Stimulated activated naive CD8-positive, alpha-beta T cell treated with anti-CD3 and anti-CD28 coated beads, Interleukin-15, amount 100 ng/mL, for 72 hours (primary cell): ENCODE measurements at regions not wholly inside any gene's neighbourhood (a gene's known extent, or its start where the extent isn't known, plus 50 kb on each side); places are given as distances from the start of the nearest gene placed in this dataset.

ENCODE experiments used
- ATAC-seq: fragments of 150-1000 bp; cut with Tn5 transposase; 2 replicates; pipeline ENCODE4 v1.10.0; 2021; ENCODE audit warnings: mild to moderate bottlenecking, moderate library complexity
- DNase-seq, 2 donors: peaks; one replicate each; pipeline ENCODE4 v3.0.0; 2021 to 2022
- H3K27ac Mint-ChIP-seq, 2 donors: one replicate each; pipeline ENCODE4 v1.8.0; 2022; ENCODE audit warnings: mild to moderate bottlenecking in 2 of 2, mixed read lengths in 2 of 2, moderate library complexity in 2 of 2
- H3K27me3 Mint-ChIP-seq: one replicate; pipeline ENCODE4 v1.8.0; 2022; ENCODE audit warnings: mixed read lengths
- H3K4me1 Mint-ChIP-seq: one replicate; pipeline ENCODE4 v1.8.0; 2022; ENCODE audit warnings: mild to moderate bottlenecking, mixed read lengths
- H3K4me3 Mint-ChIP-seq, 2 donors: one replicate each; pipeline ENCODE4 v1.8.0; 2022; ENCODE audit warnings: mild to moderate bottlenecking in 2 of 2, mixed read lengths in 2 of 2, moderate library complexity in 1 of 2
- H3K9me3 Mint-ChIP-seq, 2 donors: one replicate each; pipeline ENCODE4 v1.8.0; 2022; ENCODE audit warnings: mixed read lengths in 2 of 2

- H3K4me1 Mint-ChIP-seq, result peaks cover 3% of the 10 kb centered on the region
- H3K9me3 Mint-ChIP-seq, result peaks cover 0 to 8% of the 10 kb centered on the region in 2 donors
- no peak overlapping the region for H3K27ac Mint-ChIP-seq
- no peaks in the 10 kb centered on the region for H3K27me3 Mint-ChIP-seq
- DNase-seq, result no peak
- ATAC-seq, result no peak
- no peak overlapping the region for H3K4me3 Mint-ChIP-seq
Measured at GRCh38 chr2:12183032-12183645, 436.7 kb downstream of the LPIN1 start.

- Mint-ChIP-seq H3K4me3 (peak overlapping the region in 1 of 2 donors; percentile 31), H3K4me1 (peaks cover 14% of the 10 kb centered on the region), H3K9me3 (peaks cover 6 to 28% of the 10 kb centered on the region in 2 donors), H3K27me3 (no peaks in the 10 kb centered on the region), H3K27ac (peak overlapping the region in 1 of 2 donors; percentile 57)
- DNase-seq (no peak), ATAC-seq (no peak)
Measured at GRCh38 chr2:12192762-12193161, 446.3 kb downstream of the LPIN1 start.

GRCh38 chr2:12194968-12195367, 448.5 kb downstream of the LPIN1 start:
- Mint-ChIP-seq H3K4me3 (no peak overlapping the region), H3K27ac (no peak overlapping the region), H3K4me1 (peaks cover 14% of the 10 kb centered on the region), H3K27me3 (no peaks in the 10 kb centered on the region), H3K9me3 (peaks cover 12 to 32% of the 10 kb centered on the region in 2 donors)
- ATAC-seq (no peak), DNase-seq (no peak)

GRCh38 chr2:12196495-12196894, 450.1 kb downstream of the LPIN1 start:
- H3K4me3 Mint-ChIP-seq, result no peak overlapping the region
- peaks cover 12 to 32% of the 10 kb centered on the region in 2 donors for H3K9me3 Mint-ChIP-seq
- peaks cover 14% of the 10 kb centered on the region for H3K4me1 Mint-ChIP-seq
- ATAC-seq (peak; percentile 72), DNase-seq (no peak)
- no peak overlapping the region for H3K27ac Mint-ChIP-seq
- H3K27me3 Mint-ChIP-seq, result no peaks in the 10 kb centered on the region

- no peak overlapping the region for H3K27ac Mint-ChIP-seq
- H3K27me3 Mint-ChIP-seq, result no peaks in the 10 kb centered on the region
- no peak for DNase-seq
Measured at GRCh38 chr2:12197133-12197532, 450.7 kb downstream of the LPIN1 start.

GRCh38 chr2:12199491-12200211, 453.2 kb downstream of the LPIN1 start:
- DNase-seq, result no peak
- no peaks in the 10 kb centered on the region for H3K27me3 Mint-ChIP-seq
- H3K27ac Mint-ChIP-seq, result no peak overlapping the region
- ATAC-seq, result no peak
- H3K4me1 Mint-ChIP-seq, result no peaks in the 10 kb centered on the region
- no peak overlapping the region for H3K4me3 Mint-ChIP-seq
- H3K9me3 Mint-ChIP-seq, result peaks cover 7 to 31% of the 10 kb centered on the region in 2 donors

More at GRCh38 chr2:12197133-12197532, 450.7 kb downstream of the LPIN1 start:
- Mint-ChIP-seq H3K4me3 (no peak overlapping the region), H3K4me1 (peaks cover 14% of the 10 kb centered on the region), H3K9me3 (peaks cover 12 to 32% of the 10 kb centered on the region in 2 donors)
- ATAC-seq, result peak; percentile 70

GRCh38 chr2:12201369-12201768, 454.9 kb downstream of the LPIN1 start:
- Mint-ChIP-seq H3K4me1 (no peaks in the 10 kb centered on the region), H3K27ac (no peak overlapping the region), H3K4me3 (no peak overlapping the region), H3K27me3 (no peaks in the 10 kb centered on the region), H3K9me3 (peaks cover 9 to 37% of the 10 kb centered on the region in 2 donors)
- ATAC-seq (no peak), DNase-seq (no peak)

- no peak for DNase-seq
- Mint-ChIP-seq H3K4me1 (no peaks in the 10 kb centered on the region), H3K27me3 (no peaks in the 10 kb centered on the region), H3K9me3 (peaks cover 11 to 29% of the 10 kb centered on the region in 2 donors), H3K4me3 (no peak overlapping the region), H3K27ac (no peak overlapping the region)
- no peak for ATAC-seq
Measured at GRCh38 chr2:12202313-12203075, 456.1 kb downstream of the LPIN1 start.

GRCh38 chr2:12203528-12203927, 457.1 kb downstream of the LPIN1 start:
- ATAC-seq (no peak), DNase-seq (no peak)
- peaks cover 4 to 19% of the 10 kb centered on the region in 2 donors for H3K9me3 Mint-ChIP-seq
- H3K4me1 Mint-ChIP-seq, result no peaks in the 10 kb centered on the region
- no peak overlapping the region for H3K4me3 Mint-ChIP-seq
- H3K27ac Mint-ChIP-seq, result no peak overlapping the region
- no peaks in the 10 kb centered on the region for H3K27me3 Mint-ChIP-seq

- H3K27ac Mint-ChIP-seq, result no peak overlapping the region
- H3K4me3 Mint-ChIP-seq, result no peak overlapping the region
- H3K9me3 Mint-ChIP-seq, result peaks cover 4 to 19% of the 10 kb centered on the region in 2 donors
- no peaks in the 10 kb centered on the region for H3K27me3 Mint-ChIP-seq
- ATAC-seq (no peak), DNase-seq (no peak)
- H3K4me1 Mint-ChIP-seq, result no peaks in the 10 kb centered on the region
Measured at GRCh38 chr2:12205086-12205485, 458.7 kb downstream of the LPIN1 start.

GRCh38 chr2:12207491-12207890, 461.1 kb downstream of the LPIN1 start:
- H3K27me3 Mint-ChIP-seq, result no peaks in the 10 kb centered on the region
- no peak overlapping the region for H3K4me3 Mint-ChIP-seq
- no peak for DNase-seq
- peaks cover 4 to 19% of the 10 kb centered on the region in 2 donors for H3K9me3 Mint-ChIP-seq
- no peak overlapping the region for H3K27ac Mint-ChIP-seq
- ATAC-seq, result no peak
- H3K4me1 Mint-ChIP-seq, result no peaks in the 10 kb centered on the region

GRCh38 chr2:12210016-12210933, 463.8 kb downstream of the LPIN1 start:
- H3K4me3 Mint-ChIP-seq, result no peak overlapping the region
- H3K9me3 Mint-ChIP-seq, result peaks cover 0 to 4% of the 10 kb centered on the region in 2 donors
- no peak overlapping the region for H3K27ac Mint-ChIP-seq
- DNase-seq (no peak), ATAC-seq (no peak)
- no peaks in the 10 kb centered on the region for H3K27me3 Mint-ChIP-seq
- peaks cover 8% of the 10 kb centered on the region for H3K4me1 Mint-ChIP-seq

GRCh38 chr2:12211326-12212175, 465.1 kb downstream of the LPIN1 start:
- ATAC-seq (no peak), DNase-seq (no peak)
- H3K27ac Mint-ChIP-seq, result no peak overlapping the region
- H3K4me3 Mint-ChIP-seq, result no peak overlapping the region
- peaks cover 0 to under 1% of the 10 kb centered on the region in 2 donors for H3K9me3 Mint-ChIP-seq
- no peaks in the 10 kb centered on the region for H3K27me3 Mint-ChIP-seq
- peaks cover 8% of the 10 kb centered on the region for H3K4me1 Mint-ChIP-seq

- Mint-ChIP-seq H3K27ac (no peak overlapping the region), H3K27me3 (no peaks in the 10 kb centered on the region), H3K4me1 (peaks cover 8% of the 10 kb centered on the region), H3K4me3 (no peak overlapping the region), H3K9me3 (no peaks in the 10 kb centered on the region)
- DNase-seq, result no peak
- peak; percentile 59 for ATAC-seq
Measured at GRCh38 chr2:12212841-12213597, 466.6 kb downstream of the LPIN1 start.
